ENCODE measurements at regions not wholly inside any gene's neighbourhood (a gene's known extent, or its start where the extent isn't known, plus 50 kb on each side); places are given as distances from the start of the nearest gene placed in this dataset.

DNA sequence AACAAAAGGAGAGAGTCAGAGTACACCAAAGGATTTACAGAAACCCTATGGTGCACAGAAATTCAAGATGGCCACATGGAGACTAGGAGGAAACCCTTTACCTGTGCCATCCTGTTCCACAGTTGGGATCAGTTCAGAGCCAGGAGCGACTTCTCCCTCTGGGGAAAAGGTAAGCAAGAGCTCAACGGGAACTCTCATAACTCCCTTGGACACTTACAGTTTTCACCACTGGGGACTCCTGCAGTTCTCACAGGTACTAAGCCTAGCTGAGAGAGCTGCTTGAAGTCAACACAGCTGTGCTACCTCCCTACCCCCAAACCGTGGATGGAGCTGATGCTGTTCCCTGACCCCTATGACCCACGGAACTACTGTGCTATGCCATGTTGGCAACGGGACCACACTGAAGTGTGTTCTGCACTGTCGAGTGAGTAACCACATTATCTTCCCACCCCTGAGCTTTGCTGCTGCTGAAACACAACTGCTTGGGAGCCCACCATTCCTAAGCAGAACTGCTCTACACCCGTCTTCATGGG, 606.8 kb downstream of the GBE1 start:
- DNase-seq (ENCODE audit: low read depth in 6 of 9, low spot score in 9 of 9), result no peak
- 94% methylated on average over 7 of the region's 7 CpGs for WGBS
- H3K27ac ChIP-seq (ENCODE audit: low read depth in 1 of 2, low read length in 1 of 2), result no peak overlapping the region
- H3K27me3 ChIP-seq (ENCODE audit: control insufficient read depth in 2 of 2, insufficient read depth in 1 of 2, low read length in 1 of 2), result no peaks in the 10 kb centered on the region
- H3K36me3 ChIP-seq (ENCODE audit: control insufficient read depth in 2 of 2, insufficient read depth in 2 of 2, low read length in 1 of 2), result no peaks in the 10 kb centered on the region
- H3K4me1 ChIP-seq (ENCODE audit: control insufficient read depth in 2 of 2, insufficient read depth in 2 of 2, low read length in 2 of 2), result no peaks in the 10 kb centered on the region
- H3K9me3 ChIP-seq (ENCODE audit: control insufficient read depth in 2 of 2, insufficient read depth in 1 of 2, low read length in 1 of 2), result peaks cover 0 to 5% of the 10 kb centered on the region in 2 donors
- no peak overlapping the region for H3K4me3 ChIP-seq (ENCODE audit: low read length in 2 of 2)

DNA sequence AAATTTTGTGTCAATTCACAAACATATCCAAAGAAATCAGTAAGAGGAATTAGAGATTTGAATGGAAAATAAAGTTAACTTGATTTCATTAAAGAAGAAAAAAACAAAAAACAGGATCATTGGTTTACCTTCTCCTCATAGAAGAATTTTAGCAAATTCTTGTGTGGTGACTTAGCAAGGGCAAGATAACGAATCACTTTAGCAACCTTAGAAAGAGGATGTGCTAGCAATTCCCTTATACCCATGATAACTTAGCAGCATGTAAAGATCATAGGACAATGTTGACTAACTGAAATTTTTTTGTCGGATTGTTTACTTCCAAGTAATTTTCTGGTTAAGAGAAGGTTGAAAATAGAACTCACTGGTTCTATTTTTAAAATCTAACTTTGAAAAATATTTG, 609.3 kb downstream of the GBE1 start:
- Histone ChIP-seq H3K4me3 (ENCODE audit: low read length in 2 of 2) (no peak overlapping the region), H3K27ac (ENCODE audit: low read depth in 1 of 2, low read length in 1 of 2) (no peak overlapping the region), H3K9me3 (ENCODE audit: control insufficient read depth in 2 of 2, insufficient read depth in 1 of 2, low read length in 1 of 2) (peaks cover 0 to 5% of the 10 kb centered on the region in 2 donors), H3K36me3 (ENCODE audit: control insufficient read depth in 2 of 2, insufficient read depth in 2 of 2, low read length in 1 of 2) (no peaks in the 10 kb centered on the region), H3K4me1 (ENCODE audit: control insufficient read depth in 2 of 2, insufficient read depth in 2 of 2, low read length in 2 of 2) (no peaks in the 10 kb centered on the region), H3K27me3 (ENCODE audit: control insufficient read depth in 2 of 2, insufficient read depth in 1 of 2, low read length in 1 of 2) (no peaks in the 10 kb centered on the region)
- no peak for DNase-seq (ENCODE audit: low read depth in 6 of 9, low spot score in 9 of 9)
- WGBS, result 89% methylated on average over 2 of the region's 2 CpGs

DNA sequence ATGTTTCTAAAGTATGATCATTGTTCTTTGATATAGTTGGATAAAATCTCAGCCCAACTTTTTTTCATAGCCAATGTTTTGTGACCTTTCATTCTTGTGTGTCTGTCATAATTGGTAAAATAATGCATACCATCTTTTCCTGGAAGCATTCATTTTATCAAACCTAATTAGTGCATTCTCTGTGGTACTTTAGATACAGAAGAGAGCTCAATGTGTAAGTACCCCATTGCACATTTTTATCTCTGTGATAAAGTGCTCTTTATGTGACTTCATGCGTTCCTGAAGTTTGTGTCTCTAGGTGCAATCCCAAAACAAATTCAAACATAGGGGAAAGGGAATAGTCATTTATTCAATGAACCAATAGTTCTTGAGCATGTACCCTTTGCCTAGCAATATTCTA, 628.5 kb downstream of the GBE1 start:
- no peak overlapping the region for H3K27ac ChIP-seq (ENCODE audit: low read depth in 1 of 2, low read length in 1 of 2)
- DNase-seq (ENCODE audit: low read depth in 6 of 9, low spot score in 9 of 9), result no peak
- no peaks in the 10 kb centered on the region for H3K36me3 ChIP-seq (ENCODE audit: control insufficient read depth in 2 of 2, insufficient read depth in 2 of 2, low read length in 1 of 2)
- no peaks in the 10 kb centered on the region for H3K4me1 ChIP-seq (ENCODE audit: control insufficient read depth in 2 of 2, insufficient read depth in 2 of 2, low read length in 2 of 2)
- WGBS, result 99% methylated on average over 1 of the region's 1 CpG
- no peaks in the 10 kb centered on the region for H3K9me3 ChIP-seq (ENCODE audit: control insufficient read depth in 2 of 2, insufficient read depth in 1 of 2, low read length in 1 of 2)
- H3K27me3 ChIP-seq (ENCODE audit: control insufficient read depth in 2 of 2, insufficient read depth in 1 of 2, low read length in 1 of 2), result no peaks in the 10 kb centered on the region
- no peak overlapping the region for H3K4me3 ChIP-seq (ENCODE audit: low read length in 2 of 2)

DNA sequence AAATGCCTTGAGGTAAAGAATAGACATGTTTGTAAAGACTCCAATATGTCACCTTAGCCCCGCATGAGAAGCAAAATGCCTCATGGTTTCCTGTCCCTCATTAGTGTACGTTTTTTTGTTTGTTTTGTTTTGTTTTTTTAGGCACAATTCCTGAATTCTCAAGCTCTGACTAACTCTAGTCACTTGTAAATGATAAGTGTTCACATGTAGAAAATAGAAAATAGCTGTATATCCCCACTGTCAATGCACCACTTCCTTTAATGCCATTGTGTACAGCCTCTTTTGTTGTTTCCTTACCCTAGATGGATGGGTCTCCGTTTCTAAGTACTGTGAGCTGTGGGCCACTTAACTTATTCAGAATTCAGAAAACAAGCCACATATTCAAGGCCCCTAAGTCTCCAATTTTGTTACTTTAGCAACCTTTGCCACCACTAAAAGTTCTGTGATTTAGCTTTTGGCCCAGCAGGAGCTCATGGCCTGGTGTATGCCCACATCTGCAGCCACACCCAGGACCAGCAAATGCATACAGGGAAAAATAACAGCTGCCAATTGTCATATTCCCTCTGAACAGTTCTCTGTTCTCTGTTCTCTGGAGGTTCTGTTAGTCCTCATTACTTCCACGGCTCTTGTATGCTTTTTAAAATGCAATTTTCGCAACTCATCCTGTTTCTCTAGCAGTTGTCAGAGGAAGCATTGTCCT, 655.5 kb downstream of the GBE1 start:
- WGBS, result 57% methylated on average over 5 of the region's 5 CpGs
- no peaks in the 10 kb centered on the region for H3K4me1 ChIP-seq (ENCODE audit: control insufficient read depth in 2 of 2, insufficient read depth in 2 of 2, low read length in 2 of 2)
- DNase-seq (ENCODE audit: low read depth in 6 of 9, low spot score in 9 of 9), result no peak

DNA sequence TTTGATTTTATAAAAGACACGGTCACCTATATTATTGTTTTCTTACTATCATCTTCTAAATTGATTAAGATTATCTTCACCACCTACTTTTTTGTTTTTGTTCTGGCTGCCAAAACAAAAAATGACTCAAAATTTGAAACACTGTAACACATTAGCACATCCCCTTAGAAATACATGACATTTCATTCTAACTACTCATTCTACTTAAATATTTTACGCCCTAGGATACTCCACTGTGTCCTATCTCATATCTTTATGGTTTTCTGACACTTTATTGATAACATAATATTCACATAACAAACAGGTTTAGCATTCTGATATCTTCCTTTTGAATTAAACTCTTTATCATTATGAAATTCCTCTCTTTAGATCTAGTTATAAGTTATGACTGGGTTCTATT, 656.2 kb downstream of the GBE1 start:
- WGBS, result 79% methylated on average over 2 of the region's 2 CpGs
- H3K4me1 ChIP-seq (ENCODE audit: control insufficient read depth in 2 of 2, insufficient read depth in 2 of 2, low read length in 2 of 2), result no peaks in the 10 kb centered on the region
- no peaks in the 10 kb centered on the region for H3K9me3 ChIP-seq (ENCODE audit: control insufficient read depth in 2 of 2, insufficient read depth in 1 of 2, low read length in 1 of 2)

More for the DNA sequence above, 655.5 kb downstream of the GBE1 start:
- Histone ChIP-seq H3K9me3 (ENCODE audit: control insufficient read depth in 2 of 2, insufficient read depth in 1 of 2, low read length in 1 of 2) (no peaks in the 10 kb centered on the region), H3K4me3 (ENCODE audit: low read length in 2 of 2) (no peak overlapping the region), H3K36me3 (ENCODE audit: control insufficient read depth in 2 of 2, insufficient read depth in 2 of 2, low read length in 1 of 2) (no peaks in the 10 kb centered on the region), H3K27me3 (ENCODE audit: control insufficient read depth in 2 of 2, insufficient read depth in 1 of 2, low read length in 1 of 2) (no peaks in the 10 kb centered on the region), H3K27ac (ENCODE audit: low read depth in 1 of 2, low read length in 1 of 2) (no peak overlapping the region)

DNA sequence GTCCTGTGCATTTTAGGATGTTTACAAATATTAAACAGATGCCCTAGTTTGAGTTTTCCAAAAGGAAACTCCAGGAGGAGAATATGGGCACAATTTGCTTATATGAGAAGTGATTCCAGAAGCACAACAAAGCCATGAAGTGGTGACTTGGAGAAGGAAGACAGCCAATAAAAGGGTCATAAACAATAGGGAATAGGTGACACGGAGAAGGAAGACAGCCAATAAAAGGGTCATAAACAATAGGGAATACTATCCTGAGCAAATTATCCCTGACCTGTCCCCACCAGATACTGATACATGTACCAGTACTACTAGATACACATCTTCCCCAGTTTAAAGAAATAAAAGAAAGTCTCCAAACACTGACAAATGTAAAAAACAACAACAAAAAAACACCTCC, 663.6 kb downstream of the GBE1 start:
- Histone ChIP-seq H3K4me1 (ENCODE audit: control insufficient read depth in 2 of 2, insufficient read depth in 2 of 2, low read length in 2 of 2) (no peaks in the 10 kb centered on the region), H3K27ac (ENCODE audit: low read depth in 1 of 2, low read length in 1 of 2) (no peak overlapping the region), H3K27me3 (ENCODE audit: control insufficient read depth in 2 of 2, insufficient read depth in 1 of 2, low read length in 1 of 2) (no peaks in the 10 kb centered on the region), H3K9me3 (ENCODE audit: control insufficient read depth in 2 of 2, insufficient read depth in 1 of 2, low read length in 1 of 2) (no peaks in the 10 kb centered on the region), H3K36me3 (ENCODE audit: control insufficient read depth in 2 of 2, insufficient read depth in 2 of 2, low read length in 1 of 2) (no peaks in the 10 kb centered on the region), H3K4me3 (ENCODE audit: low read length in 2 of 2) (no peak overlapping the region)
- no peak for DNase-seq (ENCODE audit: low read depth in 6 of 9, low spot score in 9 of 9)
- WGBS, result 75% methylated on average over 1 of the region's 1 CpG

More for the DNA sequence above, 656.2 kb downstream of the GBE1 start:
- H3K27ac ChIP-seq (ENCODE audit: low read depth in 1 of 2, low read length in 1 of 2), result no peak overlapping the region
- H3K27me3 ChIP-seq (ENCODE audit: control insufficient read depth in 2 of 2, insufficient read depth in 1 of 2, low read length in 1 of 2), result no peaks in the 10 kb centered on the region
- H3K4me3 ChIP-seq (ENCODE audit: low read length in 2 of 2), result no peak overlapping the region
- H3K36me3 ChIP-seq (ENCODE audit: control insufficient read depth in 2 of 2, insufficient read depth in 2 of 2, low read length in 1 of 2), result no peaks in the 10 kb centered on the region
- no peak for DNase-seq (ENCODE audit: low read depth in 6 of 9, low spot score in 9 of 9)

DNA sequence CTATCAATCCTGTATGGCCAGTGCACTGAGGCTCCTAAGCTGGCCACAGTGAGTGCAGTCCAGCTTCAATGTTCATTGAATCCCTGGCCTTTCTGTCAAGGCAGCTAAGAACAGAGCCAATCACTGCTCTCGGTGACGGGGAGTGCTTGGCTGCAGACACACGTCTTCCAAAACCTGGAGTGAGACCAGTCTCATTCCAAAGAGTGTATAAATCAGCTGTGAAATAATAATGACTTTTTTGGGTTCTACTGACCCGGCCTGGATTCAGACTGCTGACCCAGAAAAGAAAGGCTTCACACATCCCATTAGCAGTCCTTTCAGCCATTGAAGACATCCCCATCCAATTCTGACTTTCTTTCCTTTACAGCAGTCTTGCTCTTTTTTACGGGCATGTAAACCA, 665.5 kb downstream of the GBE1 start:
- H3K36me3 ChIP-seq (ENCODE audit: control insufficient read depth in 2 of 2, insufficient read depth in 2 of 2, low read length in 1 of 2), result no peaks in the 10 kb centered on the region
- no peaks in the 10 kb centered on the region for H3K4me1 ChIP-seq (ENCODE audit: control insufficient read depth in 2 of 2, insufficient read depth in 2 of 2, low read length in 2 of 2)
- no peaks in the 10 kb centered on the region for H3K27me3 ChIP-seq (ENCODE audit: control insufficient read depth in 2 of 2, insufficient read depth in 1 of 2, low read length in 1 of 2)
- H3K27ac ChIP-seq (ENCODE audit: low read depth in 1 of 2, low read length in 1 of 2), result no peak overlapping the region
- 88% methylated on average over 5 of the region's 5 CpGs for WGBS
- H3K4me3 ChIP-seq (ENCODE audit: low read length in 2 of 2), result no peak overlapping the region
- H3K9me3 ChIP-seq (ENCODE audit: control insufficient read depth in 2 of 2, insufficient read depth in 1 of 2, low read length in 1 of 2), result no peaks in the 10 kb centered on the region
- DNase-seq (ENCODE audit: low read depth in 6 of 9, low spot score in 9 of 9), result no peak

DNA sequence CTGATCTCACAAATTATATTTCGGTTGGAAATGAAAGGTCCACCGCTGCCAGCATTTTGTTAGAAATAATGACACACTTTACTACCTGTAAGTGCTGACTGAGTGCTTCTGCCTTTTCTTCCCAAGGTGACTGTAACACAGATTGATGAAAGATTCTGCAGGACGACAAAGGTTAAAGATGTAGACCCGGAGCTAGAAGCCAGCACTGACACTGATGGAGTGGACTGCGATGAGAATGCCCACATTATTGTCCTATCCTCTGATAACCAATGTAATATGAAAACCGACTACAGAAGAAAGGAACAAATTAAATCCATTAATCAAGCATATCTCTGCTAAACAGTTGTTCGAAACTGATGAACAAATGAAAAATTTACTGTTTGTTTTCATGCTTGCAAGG, 666.5 kb downstream of the GBE1 start:
- Histone ChIP-seq H3K27me3 (ENCODE audit: control insufficient read depth in 2 of 2, insufficient read depth in 1 of 2, low read length in 1 of 2) (no peaks in the 10 kb centered on the region), H3K9me3 (ENCODE audit: control insufficient read depth in 2 of 2, insufficient read depth in 1 of 2, low read length in 1 of 2) (no peaks in the 10 kb centered on the region), H3K4me1 (ENCODE audit: control insufficient read depth in 2 of 2, insufficient read depth in 2 of 2, low read length in 2 of 2) (no peaks in the 10 kb centered on the region), H3K36me3 (ENCODE audit: control insufficient read depth in 2 of 2, insufficient read depth in 2 of 2, low read length in 1 of 2) (no peaks in the 10 kb centered on the region), H3K4me3 (ENCODE audit: low read length in 2 of 2) (no peak overlapping the region), H3K27ac (ENCODE audit: low read depth in 1 of 2, low read length in 1 of 2) (no peak overlapping the region)
- 92% methylated on average over 7 of the region's 7 CpGs for whole genome bisulfite sequencing
- no peak for DNase-seq (ENCODE audit: low read depth in 6 of 9, low spot score in 9 of 9)

DNA sequence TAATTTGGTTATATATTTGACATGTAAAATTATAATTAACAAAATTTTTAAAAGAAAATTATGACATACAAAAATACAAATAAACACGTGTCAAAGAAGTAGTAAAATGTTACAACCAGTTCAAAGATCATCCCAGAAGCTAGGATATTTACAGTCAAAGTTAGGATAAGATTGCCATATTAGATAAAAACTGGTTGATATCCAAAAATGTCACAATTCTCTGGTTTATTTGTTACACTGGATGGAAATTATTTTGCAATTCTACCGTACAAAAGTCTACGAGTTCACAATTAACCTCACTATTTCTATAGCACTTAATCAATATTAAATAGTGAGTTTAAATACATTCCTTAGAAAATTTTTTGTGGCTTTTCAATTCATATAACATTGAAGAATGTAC, 673.8 kb downstream of the GBE1 start:
- H3K9me3 ChIP-seq (ENCODE audit: control insufficient read depth in 2 of 2, insufficient read depth in 1 of 2, low read length in 1 of 2), result no peaks in the 10 kb centered on the region
- 93% methylated on average over 3 of the region's 3 CpGs for WGBS
- H3K36me3 ChIP-seq (ENCODE audit: control insufficient read depth in 2 of 2, insufficient read depth in 2 of 2, low read length in 1 of 2), result no peaks in the 10 kb centered on the region
- no peaks in the 10 kb centered on the region for H3K4me1 ChIP-seq (ENCODE audit: control insufficient read depth in 2 of 2, insufficient read depth in 2 of 2, low read length in 2 of 2)
- H3K27me3 ChIP-seq (ENCODE audit: control insufficient read depth in 2 of 2, insufficient read depth in 1 of 2, low read length in 1 of 2), result no peaks in the 10 kb centered on the region
- no peak overlapping the region for H3K27ac ChIP-seq (ENCODE audit: low read depth in 1 of 2, low read length in 1 of 2)
- no peak for DNase-seq (ENCODE audit: low read depth in 6 of 9, low spot score in 9 of 9)
- no peak overlapping the region for H3K4me3 ChIP-seq (ENCODE audit: low read length in 2 of 2)

Measured in thymus (tissue), 11 donors.